Lung (tissue), 11 donors: ENCODE measurements at regions not wholly inside any gene's neighbourhood (a gene's known extent, or its start where the extent isn't known, plus 50 kb on each side); places are given as distances from the start of the nearest gene placed in this dataset.

Experiments used
- ATAC-seq: fragments of 200-7000 bp; cut with Tn5 transposase; one replicate; pipeline ENCODE4 v1.9.1; 2020; ENCODE audit warnings: moderate number of reproducible peaks; ENCODE audit not compliant: insufficient read depth, low FRiP score
- DNase-seq, 3 donors: peaks; one replicate each; pipeline ENCODE4 v3.0.0-alpha.2; 2013 to 2017
- H3K27ac ChIP-seq, 2 donors: one replicate each; pipeline ENCODE4 v1.5.1; 2013; ENCODE audit warnings: mild to moderate bottlenecking in 2 of 2, moderate library complexity in 2 of 2, control low read depth in 1 of 2, inconsistent platforms in 1 of 2, low read depth in 1 of 2, low read length in 1 of 2
- H3K27me3 ChIP-seq, 3 donors: one replicate each; pipeline ENCODE4 v1.5.1; 2013; ENCODE audit warnings: low read length in 2 of 3; ENCODE audit not compliant: control insufficient read depth in 3 of 3, insufficient read depth in 3 of 3
- H3K36me3 ChIP-seq, 4 donors: one replicate each; pipeline ENCODE4 v1.5.1; 2013; ENCODE audit warnings: low read length in 4 of 4, mild to moderate bottlenecking in 1 of 4, moderate library complexity in 1 of 4; ENCODE audit not compliant: control insufficient read depth in 4 of 4, insufficient read depth in 4 of 4
- H3K4me1 ChIP-seq, 5 donors: one replicate each; pipeline ENCODE4 v1.5.1; 2013; ENCODE audit warnings: low read length in 5 of 5, mild to moderate bottlenecking in 2 of 5, moderate library complexity in 1 of 5; ENCODE audit not compliant: control insufficient read depth in 5 of 5, insufficient read depth in 5 of 5
- H3K4me3 ChIP-seq: one replicate; pipeline ENCODE4 v1.5.1; 2013; ENCODE audit warnings: mild to moderate bottlenecking, control low read depth, moderate library complexity
- H3K9ac ChIP-seq, 2 donors: one replicate each; pipeline ENCODE4 v1.5.1; 2013; ENCODE audit warnings: low read length in 2 of 2, control low read depth in 1 of 2; ENCODE audit not compliant: insufficient read depth in 1 of 2
- H3K9me3 ChIP-seq, 4 donors: one replicate each; pipeline ENCODE4 v1.5.1; 2013; ENCODE audit warnings: low read length in 3 of 4, mild to moderate bottlenecking in 1 of 4, moderate library complexity in 1 of 4; ENCODE audit not compliant: control insufficient read depth in 4 of 4, insufficient read depth in 3 of 4
- CTCF ChIP-seq: IDR thresholded peaks from 2 replicates; pipeline ENCODE4 v1.5.1; 2012; ENCODE audit warnings: mild to moderate bottlenecking; ENCODE audit errors: control extremely low read depth, extremely low read depth
- WGBS, 2 donors: extraction: QIAGEN DNeasy Blood & Tissue Kit; methylation state at CpG; one replicate each; pipeline ENCODE4 v1.1.7; 2013; 5-methylcytosine and 5-hydroxymethylcytosine counted together
- donor health status: control.
- donor health status: control.
- donor health status: Bipolar disorder and iron deficiency.
- donor health status: healthy.
- donor health status: DM: yes; HTN: yes; CAD: no.

DNA sequence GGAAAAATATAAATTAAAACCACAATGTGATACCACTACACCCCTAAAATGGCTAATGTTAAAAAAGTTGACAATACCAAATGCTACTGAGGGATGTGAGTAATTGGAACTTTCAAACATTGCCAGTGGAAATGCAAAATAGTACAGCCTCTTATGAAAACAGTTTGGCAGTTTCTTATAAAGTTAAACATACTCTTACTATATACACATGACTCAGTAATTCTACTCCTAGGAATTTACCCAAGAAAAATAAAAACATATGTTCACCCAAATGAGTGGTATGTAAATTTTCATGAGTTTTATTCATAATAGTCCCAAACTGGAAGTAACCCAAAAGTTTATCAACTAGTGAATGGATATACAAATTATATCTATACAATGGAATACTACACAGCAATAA, 228.0 kb downstream of the CYP26B1 start:
- Histone ChIP-seq H3K9me3 (no peaks in the 10 kb centered on the region), H3K9ac (no peak overlapping the region), H3K4me1 (no peaks in the 10 kb centered on the region), H3K4me3 (no peak overlapping the region), H3K27me3 (no peaks in the 10 kb centered on the region), H3K27ac (no peak overlapping the region), H3K36me3 (no peaks in the 10 kb centered on the region)
- DNase-seq = no peak
- no peak for ATAC-seq
- no peak for TF ChIP-seq CTCF

DNA sequence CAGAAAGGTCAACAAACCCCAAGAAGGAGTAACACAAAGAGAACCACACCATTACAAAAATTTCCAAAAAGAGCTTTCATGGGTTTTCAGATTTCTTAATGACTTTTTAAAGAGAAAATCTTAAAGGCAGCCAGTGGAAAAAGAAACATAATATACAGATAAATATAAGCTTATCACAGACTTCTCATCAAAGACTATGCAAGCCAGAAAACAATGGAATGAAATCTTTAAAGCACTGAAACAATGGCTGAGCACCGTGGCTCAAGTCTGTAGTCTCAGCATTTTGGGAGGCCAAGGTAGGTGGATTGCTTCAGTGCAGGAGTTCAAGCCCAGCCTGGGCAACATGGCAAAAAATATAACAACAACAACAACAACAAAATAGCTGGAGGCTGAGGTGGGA, 237.4 kb downstream of the CYP26B1 start:
- DNase-seq = no peak
- no peak for ATAC-seq
- Histone ChIP-seq H3K4me3 (no peak overlapping the region), H3K9me3 (peaks cover 0 to 11% (median 7%) of the 10 kb centered on the region in 4 donors), H3K36me3 (no peaks in the 10 kb centered on the region), H3K27me3 (no peaks in the 10 kb centered on the region), H3K4me1 (no peaks in the 10 kb centered on the region), H3K9ac (no peak overlapping the region), H3K27ac (no peak overlapping the region)
- TF ChIP-seq CTCF = no peak
- WGBS, 2 donors = 76 to 90% methylated on average over 1 of the region's 1 CpG

- ATAC-seq (no peak), DNase-seq (no peak)
- Histone ChIP-seq H3K9ac (no peak overlapping the region), H3K36me3 (no peaks in the 10 kb centered on the region), H3K27me3 (no peaks in the 10 kb centered on the region), H3K4me1 (peaks cover 0 to 4% (median 0%) of the 10 kb centered on the region in 5 donors), H3K9me3 (peaks cover 0 to 11% (median 7%) of the 10 kb centered on the region in 4 donors), H3K27ac (no peak overlapping the region), H3K4me3 (no peak overlapping the region)
- TF ChIP-seq CTCF = no peak
- WGBS, 2 donors = 88% methylated on average over 1 of the region's 1 CpG
These were observed 238.9 kb downstream of the CYP26B1 start for GRCh38 chr2:71908798-71909197.

GRCh38 chr2:71907503-71907902, 240.2 kb downstream of the CYP26B1 start:
- Histone ChIP-seq H3K4me3 (no peak overlapping the region), H3K4me1 (peaks cover 0 to 4% (median 0%) of the 10 kb centered on the region in 5 donors), H3K9me3 (peaks cover 0 to 11% (median 7%) of the 10 kb centered on the region in 4 donors), H3K36me3 (no peaks in the 10 kb centered on the region), H3K27ac (no peak overlapping the region), H3K9ac (no peak overlapping the region), H3K27me3 (no peaks in the 10 kb centered on the region)
- ATAC-seq (no peak), DNase-seq (no peak)
- 83 to 88% methylated on average over 3 of the region's 3 CpGs for WGBS, 2 donors
- TF ChIP-seq CTCF = no peak
